ENCODE measurements at regions not wholly inside any gene's neighbourhood (a gene's known extent, or its start where the extent isn't known, plus 50 kb on each side); places are given as distances from the start of the nearest gene placed in this dataset.

GRCh38 chr9:30713243-30713642 is 1671.2 kb upstream of the ACO1 start:
- H3K27me3 ChIP-seq (ENCODE audit: control insufficient read depth, extremely low read depth, insufficient read depth, low read length), result no peaks in the 10 kb centered on the region
- dilution Hi-C loops (cut with MboI; ENCODE audit: extremely low pct_ligation_motif_present, low sequenced_read_pairs), result no loop called here
- no peaks in the 10 kb centered on the region for H3K9me1 ChIP-seq (ENCODE audit: control insufficient read depth, extremely low read depth, insufficient read depth, low read length)
- no peak overlapping the region for H3K4me3 ChIP-seq (ENCODE audit: control insufficient read depth in 2 of 3, extremely low read depth in 1 of 3, insufficient read depth in 2 of 3, low read depth in 1 of 3, low read length in 3 of 3)
- no peaks in the 10 kb centered on the region for H3K9me3 ChIP-seq (ENCODE audit: control insufficient read depth, low read depth, low read length)
- H3K4me1 ChIP-seq (ENCODE audit: control insufficient read depth, extremely low read depth, insufficient read depth, low read length), result no peaks in the 10 kb centered on the region
- H3K9ac ChIP-seq (ENCODE audit: control insufficient read depth, extremely low read depth, insufficient read depth, low read length), result no peak overlapping the region
- H2AFZ ChIP-seq (ENCODE audit: control insufficient read depth, low read length), result no peak overlapping the region
- H3K36me3 ChIP-seq (ENCODE audit: control insufficient read depth in 2 of 2, extremely low read depth in 1 of 2, insufficient read depth in 2 of 2, low read length in 2 of 2), result no peaks in the 10 kb centered on the region
- no peak overlapping the region for H3K27ac ChIP-seq (ENCODE audit: control insufficient read depth, insufficient read depth, low read length)
- DNase-seq (ENCODE audit: low read depth, low spot score) (no peak), FAIRE-seq (no peak)
- H4K20me1 ChIP-seq (ENCODE audit: control insufficient read depth, extremely low read depth, insufficient read depth, low read length), result no peaks in the 10 kb centered on the region
- no peaks in the 10 kb centered on the region for H3K79me2 ChIP-seq (ENCODE audit: control insufficient read depth, insufficient read depth, low read length)
- TF ChIP-seq EZH2 (IDR thresholded peaks at IDR 0.05; ENCODE audit: low read length) (no peak), CTCF (optimal IDR thresholded peaks at IDR 0.05 in 1 of 3, IDR thresholded peaks at IDR 0.05 in 1 of 3, conservative IDR thresholded peaks at IDR 0.05 in 1 of 3; ENCODE audit: extremely low read depth in 1 of 3, insufficient read depth in 2 of 3, low read length in 3 of 3) (no peak)
- H3K4me2 ChIP-seq (ENCODE audit: control insufficient read depth, extremely low read depth, insufficient read depth, low read depth, low read length), result no peak overlapping the region

- Histone ChIP-seq H3K4me1 (ENCODE audit: control insufficient read depth, extremely low read depth, insufficient read depth, low read length) (no peaks in the 10 kb centered on the region), H3K36me3 (ENCODE audit: control insufficient read depth in 2 of 2, extremely low read depth in 1 of 2, insufficient read depth in 2 of 2, low read length in 2 of 2) (no peaks in the 10 kb centered on the region), H3K27ac (ENCODE audit: control insufficient read depth, insufficient read depth, low read length) (no peak overlapping the region), H3K9ac (ENCODE audit: control insufficient read depth, extremely low read depth, insufficient read depth, low read length) (no peak overlapping the region), H3K9me3 (ENCODE audit: control insufficient read depth, low read depth, low read length) (no peaks in the 10 kb centered on the region), H3K27me3 (ENCODE audit: control insufficient read depth, extremely low read depth, insufficient read depth, low read length) (no peaks in the 10 kb centered on the region), H3K79me2 (ENCODE audit: control insufficient read depth, insufficient read depth, low read length) (no peaks in the 10 kb centered on the region), H3K4me3 (ENCODE audit: control insufficient read depth in 2 of 3, extremely low read depth in 1 of 3, insufficient read depth in 2 of 3, low read depth in 1 of 3, low read length in 3 of 3) (no peak overlapping the region), H4K20me1 (ENCODE audit: control insufficient read depth, extremely low read depth, insufficient read depth, low read length) (no peaks in the 10 kb centered on the region), H3K9me1 (ENCODE audit: control insufficient read depth, extremely low read depth, insufficient read depth, low read length) (no peaks in the 10 kb centered on the region), H2AFZ (ENCODE audit: control insufficient read depth, low read length) (no peak overlapping the region), H3K4me2 (ENCODE audit: control insufficient read depth, extremely low read depth, insufficient read depth, low read depth, low read length) (no peak overlapping the region)
- dilution Hi-C loops (cut with MboI; ENCODE audit: extremely low pct_ligation_motif_present, low sequenced_read_pairs), result no loop called here
- no peak for TF ChIP-seq EZH2 (IDR thresholded peaks at IDR 0.05; ENCODE audit: low read length)
- no peak for TF ChIP-seq CTCF (optimal IDR thresholded peaks at IDR 0.05 in 1 of 3, IDR thresholded peaks at IDR 0.05 in 1 of 3, conservative IDR thresholded peaks at IDR 0.05 in 1 of 3; ENCODE audit: extremely low read depth in 1 of 3, insufficient read depth in 2 of 3, low read length in 3 of 3)
- no peak for FAIRE-seq
- no peak for DNase-seq (ENCODE audit: low read depth, low spot score)
Measured at GRCh38 chr9:30714389-30714788, 1670.1 kb upstream of the ACO1 start.

Data from keratinocyte (primary cell).